ENCODE measurements at regions not wholly inside any gene's neighbourhood (a gene's known extent, or its start where the extent isn't known, plus 50 kb on each side); places are given as distances from the start of the nearest gene placed in this dataset.
"Not testable (repeated sequence)": the region's sequence is repeated elsewhere in the genome, so short reads cannot be mapped to it uniquely, and the experiment has no call there.

DNA sequence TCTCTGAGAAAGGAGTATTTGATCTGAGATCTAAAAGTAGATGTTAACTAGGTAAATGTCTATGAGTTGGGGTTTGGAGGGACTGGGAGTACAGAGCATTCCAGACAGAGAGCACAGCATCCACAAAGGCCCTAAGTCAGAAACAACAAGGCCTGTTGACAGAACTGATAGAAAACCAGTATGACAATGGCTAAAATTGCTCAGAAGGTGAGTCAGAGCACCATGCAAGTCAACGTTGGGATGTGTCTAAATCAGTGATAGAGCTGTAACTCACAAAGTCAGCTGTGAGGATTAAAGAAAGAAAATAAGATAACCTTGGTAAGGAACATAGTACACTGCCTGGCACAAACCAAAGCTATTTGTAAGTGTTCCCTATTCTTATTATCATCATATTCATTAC is 124.0 kb downstream of the CETN3 start:
- DNase-seq (ENCODE audit: low read depth in 3 of 3), result no peak

DNA sequence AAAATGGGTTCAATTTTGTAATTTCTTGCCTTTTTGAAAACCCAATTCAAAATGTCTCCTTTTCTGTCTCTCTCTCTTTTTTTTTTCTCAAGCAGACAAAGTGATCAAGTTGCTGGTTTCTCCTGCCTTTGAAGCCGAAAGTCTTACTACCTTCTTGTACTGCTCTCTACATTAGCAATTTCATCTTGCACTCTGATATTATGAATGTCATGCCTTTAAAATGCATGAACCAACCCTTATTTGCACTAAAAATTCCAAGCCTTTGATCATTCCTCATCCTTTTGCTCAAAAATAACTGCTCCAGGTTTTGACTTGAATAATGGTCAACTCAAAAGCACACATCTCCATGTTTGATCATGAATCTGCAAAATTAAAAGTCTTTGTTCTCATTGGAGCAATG is 125.2 kb downstream of the CETN3 start:
- no peak for DNase-seq (ENCODE audit: low read depth in 3 of 3)

DNA sequence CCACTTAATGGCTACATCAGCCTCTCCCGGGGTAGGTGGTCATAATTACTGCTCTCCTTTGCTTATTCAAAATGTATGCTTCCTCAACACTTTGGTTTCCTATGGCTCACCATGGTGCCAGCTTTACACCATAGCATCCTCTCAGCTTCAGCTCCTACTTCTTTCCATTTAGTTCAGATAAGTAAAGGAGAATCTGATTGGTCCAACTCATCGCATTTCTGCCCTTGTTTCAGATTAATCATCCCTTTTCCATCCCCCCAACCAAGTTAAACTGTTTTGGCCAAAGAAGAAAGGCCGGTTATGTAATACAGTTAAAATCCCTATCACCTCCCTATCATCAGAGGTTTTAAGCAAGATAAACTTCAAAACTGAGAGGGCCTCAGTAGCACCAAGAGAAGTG is 130.5 kb downstream of the CETN3 start:
- DNase-seq (ENCODE audit: low read depth in 3 of 3), result no peak

DNA sequence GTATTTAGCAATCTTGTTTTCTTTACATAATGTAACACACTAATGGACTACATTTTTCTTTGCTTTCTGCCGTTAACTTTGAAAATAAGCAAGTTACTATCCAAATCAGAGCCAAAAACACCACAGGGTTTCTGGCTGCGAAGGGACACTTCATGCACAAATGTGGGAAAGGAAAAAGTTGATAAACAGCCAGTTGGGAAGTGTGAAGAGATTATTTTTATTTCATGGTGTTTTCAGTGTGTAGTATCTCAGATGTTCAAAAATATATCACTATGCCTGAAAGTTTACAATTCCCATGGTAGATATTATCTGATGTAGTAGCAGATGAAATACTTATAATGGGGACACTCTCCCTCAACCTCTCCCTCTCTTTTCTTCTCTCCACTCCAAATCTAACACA is 135.3 kb downstream of the CETN3 start:
- no peak for DNase-seq (ENCODE audit: low read depth in 3 of 3)

DNA sequence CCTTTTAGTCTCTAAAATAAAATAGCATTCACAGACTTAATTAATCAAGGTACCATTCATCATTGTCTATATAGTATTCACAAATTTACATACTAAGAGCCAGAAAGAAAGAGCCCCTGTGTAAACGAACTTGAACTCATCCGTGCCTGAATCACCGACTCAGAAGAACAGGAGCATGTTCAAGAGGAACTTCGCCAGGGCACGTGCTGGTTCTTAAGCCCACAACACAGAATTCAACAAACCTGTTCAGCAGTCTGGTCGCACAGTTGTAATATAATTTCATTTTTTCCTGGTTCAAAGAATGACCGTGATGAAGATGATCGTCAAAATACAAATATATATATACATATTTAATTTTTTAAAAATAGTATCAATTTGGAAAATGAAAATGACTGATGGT is 141.9 kb downstream of the CETN3 start:
- no peak for DNase-seq (ENCODE audit: low read depth in 3 of 3)

DNA sequence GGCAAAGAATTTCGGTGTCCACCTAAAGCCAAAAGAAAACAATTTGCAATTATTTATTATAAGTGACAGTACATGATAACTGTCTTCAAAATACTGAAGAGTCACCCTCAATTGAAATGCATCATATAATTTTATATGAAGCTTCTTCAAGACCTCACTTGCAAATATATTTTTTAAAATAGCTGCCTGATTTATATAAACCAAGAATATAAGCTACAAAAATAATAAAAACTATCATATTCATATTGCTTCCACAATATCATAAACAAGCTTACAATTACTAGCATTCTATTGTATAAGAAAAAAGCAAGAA is 144.1 kb downstream of the CETN3 start:
- no peak for DNase-seq (ENCODE audit: low read depth in 3 of 3)

DNA sequence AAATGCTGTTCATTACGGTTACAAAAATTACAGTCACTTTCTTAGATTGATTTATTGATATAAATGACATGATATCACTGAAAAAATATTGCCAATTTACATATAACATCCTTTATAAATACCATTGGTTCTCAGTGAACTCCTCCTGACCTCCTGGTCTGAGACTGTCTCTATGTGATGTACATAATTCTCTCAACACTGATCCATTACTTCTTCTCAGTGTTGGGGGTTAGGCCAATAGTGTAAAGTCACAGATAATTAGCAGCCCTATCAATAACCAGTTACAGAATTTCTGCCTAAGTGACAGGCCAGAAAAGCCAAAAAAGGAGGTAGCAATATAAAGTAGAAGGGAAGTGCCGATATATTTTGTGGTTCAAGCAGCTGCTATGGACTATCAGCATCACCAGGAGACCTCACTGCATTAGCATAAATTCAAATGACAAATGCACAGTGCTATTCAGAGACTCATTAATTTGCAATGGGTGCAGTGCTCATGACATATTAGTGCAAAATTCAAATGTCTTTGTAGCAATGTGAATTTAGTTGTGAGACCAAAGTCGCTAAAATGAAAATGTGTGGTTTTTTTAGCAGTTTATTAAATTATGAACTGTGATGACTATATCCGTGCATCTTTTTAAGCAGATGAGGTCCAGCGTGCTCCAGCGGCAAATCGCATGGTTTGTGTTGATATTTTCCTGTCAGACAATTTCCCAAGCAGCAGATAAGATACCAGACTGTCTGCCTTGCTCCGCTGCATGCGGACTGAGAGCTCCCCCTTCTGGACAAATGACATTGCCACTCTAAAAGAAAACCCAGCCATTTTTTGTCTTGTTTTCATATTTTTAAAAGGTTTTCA is 144.6 kb downstream of the CETN3 start:
- DNase-seq (ENCODE audit: low read depth in 3 of 3), result peak; percentile 1 to 30 (median 18)

DNA sequence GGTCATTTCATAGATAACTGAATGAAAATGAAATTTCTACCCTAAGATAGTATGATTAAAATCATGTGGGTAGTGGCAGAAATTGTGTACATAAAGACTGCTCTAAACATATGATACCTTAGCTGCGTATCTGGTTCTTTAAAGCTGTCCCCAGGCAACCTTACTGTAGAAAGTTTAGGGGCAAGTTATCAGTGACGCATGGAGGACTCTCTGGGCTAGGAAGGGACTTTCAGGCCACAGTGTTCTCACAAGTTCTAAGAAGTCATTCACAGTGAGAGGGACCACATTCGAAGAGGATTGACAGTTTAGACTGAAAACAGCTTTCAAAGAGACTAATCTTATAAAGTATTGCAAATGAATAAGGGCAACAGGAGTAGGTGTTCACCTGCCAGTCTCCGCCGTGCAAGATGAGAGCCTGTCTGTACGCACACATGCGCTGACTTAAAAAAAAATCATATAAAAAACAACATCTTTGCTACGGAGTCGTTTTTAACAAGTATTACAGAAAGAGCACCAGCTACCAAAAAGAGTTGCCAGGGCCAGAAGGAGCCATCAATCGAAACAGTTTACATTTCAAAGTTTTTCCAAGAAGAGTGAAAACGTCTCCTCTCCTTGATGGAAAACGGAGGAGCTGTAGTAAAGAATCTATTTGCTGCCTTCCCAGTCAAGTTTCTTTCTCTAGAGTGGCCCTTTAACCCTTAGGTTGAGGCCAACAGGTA is 146.3 kb downstream of the CETN3 start:
- DNase-seq (ENCODE audit: low read depth in 3 of 3), result no peak

DNA sequence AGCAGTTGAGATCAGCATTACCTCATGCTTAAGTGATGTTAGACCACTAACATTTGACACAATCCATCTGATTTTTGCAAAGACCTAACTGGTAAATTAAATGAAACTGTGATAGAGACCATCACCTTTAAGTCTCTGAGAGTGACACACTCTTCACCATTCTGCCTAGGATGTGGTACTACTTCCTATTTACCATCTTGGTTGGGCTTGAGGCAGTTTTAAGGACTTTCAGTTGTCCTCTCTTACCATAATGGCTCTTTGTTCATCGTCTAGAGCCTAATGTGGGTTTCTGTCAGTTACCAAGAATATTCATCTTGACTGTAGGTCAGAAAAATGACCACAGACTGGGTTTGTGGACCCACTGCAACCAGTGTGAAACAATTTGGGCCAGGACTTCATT is 158.1 kb downstream of the CETN3 start:
- no peak for DNase-seq (ENCODE audit: low read depth in 3 of 3)

DNA sequence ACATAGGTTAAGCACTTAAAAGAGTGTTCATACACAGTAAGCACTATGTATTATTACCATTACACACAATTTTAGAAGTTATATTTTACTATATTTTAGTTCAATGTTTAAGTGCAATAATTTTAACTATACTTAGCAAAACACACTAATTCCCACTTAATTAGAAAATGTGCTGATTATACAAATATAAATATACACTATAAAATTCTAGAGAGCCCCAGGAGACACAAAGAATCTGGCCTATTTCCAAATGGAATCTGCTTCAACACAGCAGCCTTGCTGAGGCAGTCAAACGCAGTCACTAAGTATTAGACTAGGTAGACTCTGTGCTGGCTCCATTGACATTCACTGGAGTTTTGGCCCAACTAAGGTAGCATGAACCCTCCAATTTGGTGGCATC is 160.9 kb downstream of the CETN3 start:
- no peak for DNase-seq (ENCODE audit: low read depth in 3 of 3)

DNA sequence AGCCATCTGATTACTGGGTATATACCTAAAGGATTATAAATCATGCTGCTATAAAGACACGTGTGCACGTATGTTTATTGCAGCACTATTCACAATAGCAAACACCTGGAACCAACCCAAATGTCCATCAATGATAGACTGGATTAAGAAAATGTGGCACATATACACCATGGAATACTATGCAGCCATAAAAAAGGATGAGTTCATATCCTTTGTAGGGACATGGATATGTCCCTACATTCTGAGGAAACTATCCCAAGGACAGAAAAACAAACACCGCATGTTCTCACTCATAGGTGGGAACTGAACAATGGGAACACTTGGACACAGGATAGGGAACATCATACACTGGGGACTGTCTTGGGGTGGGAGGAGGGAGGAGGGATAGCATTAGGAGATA is 165.7 kb downstream of the CETN3 start:
- DNase-seq (ENCODE audit: low read depth in 3 of 3), result not testable (repeated sequence)

DNA sequence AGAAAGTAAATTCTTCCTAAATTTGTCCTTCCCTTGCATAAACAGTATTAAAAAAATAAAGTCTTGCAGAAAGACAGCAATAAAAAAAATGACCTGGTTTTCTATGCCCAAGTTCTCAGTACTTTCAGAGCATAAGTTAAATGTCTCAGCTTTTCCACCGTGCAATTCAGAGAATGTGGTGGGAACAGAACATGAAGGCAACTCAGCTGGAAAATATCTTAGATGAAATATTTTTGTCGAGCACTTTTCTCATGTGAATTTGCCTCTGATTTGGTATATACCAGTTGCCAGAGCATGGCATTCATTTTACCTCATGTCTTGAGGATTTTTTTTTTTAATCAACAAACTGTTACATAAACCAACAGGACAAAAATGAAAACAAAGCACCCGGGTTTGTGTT is 176.1 kb downstream of the CETN3 start:
- DNase-seq (ENCODE audit: low read depth in 3 of 3), result no peak

DNA sequence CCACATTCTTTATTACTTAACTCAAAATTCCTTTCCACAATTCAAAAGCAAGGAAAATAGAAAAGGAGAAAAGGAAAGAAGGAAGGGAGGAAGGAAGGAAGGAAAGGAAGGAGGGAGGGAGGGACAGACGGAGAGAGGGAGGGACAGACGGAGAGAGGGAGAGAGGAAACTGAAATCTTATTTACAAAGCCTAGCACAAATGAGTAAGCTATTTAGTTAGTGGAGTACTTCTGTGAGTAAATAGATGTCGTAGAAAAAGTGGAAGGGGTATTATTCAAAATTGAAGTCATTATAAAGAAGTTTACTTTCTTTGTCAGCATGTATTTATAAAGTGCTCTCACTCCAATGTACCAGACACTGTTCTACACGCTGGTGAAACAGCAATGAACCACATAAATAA is 177.9 kb downstream of the CETN3 start:
- DNase-seq (ENCODE audit: low read depth in 3 of 3), result no peak

DNA sequence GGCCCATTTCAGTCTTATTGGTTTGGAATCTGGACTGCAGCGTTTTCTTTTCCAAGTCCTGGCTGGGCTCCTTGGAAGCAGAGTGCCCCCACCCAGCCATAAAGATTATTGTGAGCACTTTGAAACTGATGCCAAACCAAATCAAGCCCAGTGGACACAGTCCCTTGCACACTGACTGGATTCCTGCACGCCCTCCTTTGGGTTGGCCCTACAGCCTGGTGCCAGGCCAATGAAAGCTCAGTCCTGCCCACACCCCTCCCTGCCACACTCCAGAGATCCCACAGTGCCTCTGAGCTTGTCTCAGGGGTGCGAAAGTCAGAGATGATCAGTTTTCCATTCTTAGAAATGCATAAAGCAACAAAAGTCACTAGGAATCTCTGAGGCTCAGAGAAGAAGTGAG is 181.9 kb downstream of the CETN3 start:
- no peak for DNase-seq (ENCODE audit: low read depth in 3 of 3)

DNA sequence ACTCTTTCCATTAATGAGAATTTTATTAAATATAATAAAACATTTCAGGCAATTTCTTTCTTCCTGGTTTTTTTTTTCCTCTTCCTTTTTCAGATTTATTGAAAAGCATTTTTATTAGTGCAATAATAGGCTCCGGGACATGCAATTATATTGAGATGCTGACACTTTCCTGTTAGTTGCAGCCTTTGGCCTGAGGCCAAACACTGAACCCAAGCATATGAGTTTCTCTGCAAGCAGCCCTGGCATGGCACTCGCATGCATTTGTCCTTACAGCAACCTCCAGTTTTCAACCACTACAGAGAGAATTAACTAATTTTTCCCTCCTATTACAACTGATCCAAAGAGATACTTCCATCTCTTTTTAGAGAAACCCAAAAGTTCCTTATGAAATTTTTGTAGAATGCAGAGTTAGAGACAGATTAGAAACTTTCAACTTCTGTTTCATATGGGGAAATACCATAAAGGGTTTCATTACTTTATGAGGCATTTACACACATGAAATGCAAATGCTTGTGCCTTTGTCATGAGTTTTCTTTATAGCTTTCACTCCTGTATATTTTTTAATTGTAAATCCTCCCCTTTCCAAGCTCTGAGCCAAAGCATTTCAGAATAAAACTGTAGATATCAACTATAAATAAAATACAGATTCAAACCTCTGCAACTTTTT is 183.0 kb downstream of the CETN3 start:
- DNase-seq (ENCODE audit: low read depth in 3 of 3), result no peak

DNA sequence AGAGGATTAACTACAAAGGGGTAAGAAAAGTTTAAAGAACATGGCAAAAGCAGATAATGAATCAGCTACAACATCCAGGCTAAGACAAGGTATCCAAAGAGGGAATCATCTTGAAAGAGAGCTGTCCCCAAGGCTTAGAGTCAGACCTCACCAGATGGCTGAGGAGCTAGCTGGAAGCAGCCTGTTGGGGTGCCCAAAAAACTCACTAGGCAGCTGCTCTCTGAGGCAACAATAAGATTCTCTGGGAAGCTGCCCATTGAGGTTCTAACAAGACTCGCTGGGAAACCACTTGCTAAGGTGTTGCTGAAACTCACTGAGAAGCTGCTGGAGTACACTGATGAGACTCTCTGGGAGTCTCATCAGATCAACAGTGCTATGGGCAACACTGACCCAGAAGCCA is 185.2 kb downstream of the CETN3 start:
- DNase-seq (ENCODE audit: low read depth in 3 of 3), result no peak

DNA sequence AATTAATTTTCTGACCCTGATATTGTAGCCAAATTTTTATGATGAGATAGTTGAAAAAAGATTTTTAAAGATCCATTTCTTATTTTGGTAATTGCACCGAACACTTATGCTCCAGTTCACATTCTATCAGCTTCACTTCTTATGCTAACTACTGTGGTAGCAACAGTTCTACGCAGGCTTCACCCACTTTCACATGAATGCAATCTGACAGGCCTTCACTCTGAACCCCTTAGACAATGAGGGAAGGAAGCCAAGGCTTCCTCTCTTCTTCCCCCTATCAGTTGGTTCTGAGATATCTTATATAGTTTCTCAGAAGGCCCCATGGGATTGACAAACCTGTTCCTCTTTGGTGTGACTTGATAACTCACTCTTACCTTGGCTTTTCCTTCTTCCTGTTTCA is 185.8 kb downstream of the CETN3 start:
- no peak for DNase-seq (ENCODE audit: low read depth in 3 of 3)

DNA sequence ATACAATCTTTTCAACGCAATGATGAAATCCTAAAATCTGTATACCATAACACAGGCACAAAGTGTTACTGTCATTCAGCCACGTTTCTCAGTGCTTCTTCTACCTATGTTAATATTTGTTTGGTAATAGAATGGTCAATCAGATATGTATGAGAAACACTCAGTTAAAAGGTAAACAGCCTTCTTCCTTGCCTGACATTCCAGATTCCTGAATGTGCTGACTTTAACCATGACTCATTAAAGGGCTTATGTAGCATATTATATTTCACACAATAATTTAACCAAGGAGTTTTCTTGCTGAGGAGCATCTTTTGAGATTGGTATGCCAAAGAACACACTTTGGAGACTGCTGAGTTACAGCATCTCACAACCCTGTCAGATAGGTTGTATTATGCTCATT is 187.6 kb downstream of the CETN3 start:
- no peak for DNase-seq (ENCODE audit: low read depth in 3 of 3)

DNA sequence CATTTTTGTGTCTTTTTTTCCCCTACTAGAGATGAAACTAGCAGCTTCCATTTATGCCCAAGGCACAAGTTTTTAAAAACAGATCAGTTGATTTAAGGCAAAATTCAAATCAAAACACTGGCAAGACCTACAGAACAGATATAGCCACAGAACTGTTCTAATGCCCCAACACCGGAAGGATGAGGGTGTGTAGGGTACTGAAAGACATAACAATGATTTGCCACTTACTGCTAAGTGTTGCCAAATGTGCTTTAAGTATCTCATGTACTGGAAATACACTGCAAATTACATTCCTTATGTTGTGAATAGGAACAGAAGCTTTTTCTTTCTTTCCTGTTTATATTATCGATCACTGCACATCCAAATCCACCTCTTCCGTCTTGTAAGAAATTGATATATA is 189.0 kb downstream of the CETN3 start:
- DNase-seq (ENCODE audit: low read depth in 3 of 3), result no peak

DNA sequence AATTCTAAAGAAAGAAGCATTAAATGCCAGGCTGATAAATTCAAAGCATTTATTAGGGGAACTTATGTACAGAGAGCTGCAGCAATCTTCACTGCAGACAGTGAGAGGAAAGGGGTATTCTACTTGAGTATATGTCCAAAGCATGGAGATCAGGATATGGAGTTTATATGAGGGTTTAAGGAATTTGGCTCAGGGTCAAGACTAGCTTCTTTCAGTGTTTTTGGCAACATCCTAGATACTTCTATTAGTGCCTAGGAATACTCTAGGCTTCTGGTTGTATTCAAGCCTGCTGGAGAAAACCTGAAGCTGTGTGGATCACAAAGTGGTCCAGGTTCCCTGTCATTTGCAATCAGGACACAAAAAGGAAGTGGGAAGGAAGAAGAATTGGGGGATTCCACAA is 194.6 kb downstream of the CETN3 start:
- DNase-seq (ENCODE audit: low read depth in 3 of 3), result no peak

DNA sequence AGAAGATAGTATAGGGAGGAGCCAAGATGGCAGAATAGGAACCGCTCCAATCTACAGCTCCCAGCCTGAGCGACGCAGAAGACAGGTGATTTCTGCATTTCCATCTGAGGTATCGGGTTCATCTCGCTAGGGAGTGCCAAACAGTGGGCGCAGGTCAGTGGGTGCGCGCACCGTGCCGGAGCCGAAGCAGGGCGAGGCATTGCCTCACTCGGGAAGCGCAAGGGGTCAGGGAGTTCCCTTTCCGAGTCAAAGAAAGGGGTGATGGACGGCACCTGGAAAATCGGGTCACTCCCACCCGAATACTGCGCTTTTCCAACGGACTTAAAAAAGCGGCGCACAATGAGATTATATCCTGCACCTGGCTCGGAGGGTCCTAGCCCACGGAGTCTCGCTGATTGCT is 201.2 kb downstream of the CETN3 start:
- DNase-seq (ENCODE audit: low read depth in 3 of 3), result not testable (repeated sequence)

DNA sequence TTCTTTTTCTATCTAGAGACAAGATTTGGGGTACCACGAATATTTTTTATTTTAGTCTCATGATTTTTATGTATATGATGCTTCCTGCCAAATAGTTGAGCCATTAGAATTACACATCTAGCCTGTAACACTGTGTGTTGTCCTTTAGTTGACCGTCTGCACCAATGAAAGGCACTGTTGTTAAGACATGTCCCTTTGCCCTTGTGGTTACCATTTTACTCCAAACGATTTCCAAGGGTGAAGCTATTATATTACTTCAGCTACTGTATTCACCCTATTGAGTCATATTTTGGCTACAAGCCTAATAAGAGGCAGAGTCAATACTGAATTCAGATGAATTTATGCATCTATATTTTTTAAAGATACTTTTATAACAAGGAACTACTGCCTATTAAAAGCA is 207.6 kb downstream of the CETN3 start:
- DNase-seq (ENCODE audit: low read depth in 3 of 3), result no peak

DNA sequence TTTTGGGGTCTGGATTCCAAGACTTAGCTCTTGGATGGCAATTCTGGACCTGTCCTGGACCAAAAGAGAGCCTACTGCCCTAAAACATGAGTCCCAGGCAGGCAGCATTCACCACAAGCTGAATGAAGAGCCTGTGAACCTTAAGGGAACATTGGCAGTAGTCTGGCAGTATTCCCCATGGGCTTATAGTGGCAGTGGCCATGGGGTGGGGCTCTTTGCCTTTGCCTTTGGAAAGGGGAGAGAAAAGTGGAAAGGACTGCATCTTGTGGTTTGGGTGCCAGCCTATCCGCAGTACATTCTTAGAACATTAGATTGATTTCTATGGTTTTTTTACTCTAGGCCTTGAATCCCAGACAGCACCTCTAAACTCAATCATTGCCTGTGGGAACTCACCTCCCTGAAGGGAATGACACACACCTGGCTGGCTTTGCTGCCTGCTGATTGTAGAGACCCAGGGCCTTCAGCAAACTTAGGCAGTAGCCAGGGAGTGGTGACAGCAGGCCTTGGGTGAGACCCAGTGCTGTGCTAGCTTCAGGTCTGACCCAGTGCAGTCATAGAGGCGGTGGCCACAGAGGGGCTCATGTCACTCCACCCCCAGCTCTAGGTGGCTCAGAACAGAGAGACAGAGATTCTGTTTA is 216.3 kb downstream of the CETN3 start:
- DNase-seq (ENCODE audit: low read depth in 3 of 3), result no peak
